Stimulated activated CD8-positive, alpha-beta memory T cell treated with anti-CD3 and anti-CD28 coated beads, Interleukin-15, amount 100 ng/mL, for 48 hours (primary cell): ENCODE measurements at regions not wholly inside any gene's neighbourhood (a gene's known extent, or its start where the extent isn't known, plus 50 kb on each side); places are given as distances from the start of the nearest gene placed in this dataset.

Experiments used
- DNase-seq, 2 donors: peaks; one replicate each; pipeline ENCODE4 v3.0.0-alpha.2; 2020; ENCODE audit warnings: low read depth in 2 of 2

DNA sequence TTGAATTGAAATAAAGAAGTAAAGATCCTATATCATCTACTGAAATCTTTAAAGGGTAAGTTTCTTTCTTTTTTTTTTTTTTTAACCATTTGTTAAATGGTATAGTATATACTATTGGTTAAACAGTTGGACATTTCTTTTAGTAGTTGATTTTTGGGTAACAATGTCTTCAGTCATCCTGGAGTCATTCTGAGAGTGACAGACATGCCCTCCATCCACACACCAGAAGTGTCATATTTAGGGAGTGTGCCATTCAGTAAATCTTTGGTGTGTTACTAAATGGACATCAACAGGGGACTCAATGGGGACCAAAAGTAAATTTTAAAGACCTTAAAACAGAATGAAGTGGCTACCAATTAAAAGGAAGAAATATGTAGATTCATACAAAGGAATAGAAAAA lies 50.8 kb upstream of the SLC39A10 start:
- no peak for DNase-seq

DNA sequence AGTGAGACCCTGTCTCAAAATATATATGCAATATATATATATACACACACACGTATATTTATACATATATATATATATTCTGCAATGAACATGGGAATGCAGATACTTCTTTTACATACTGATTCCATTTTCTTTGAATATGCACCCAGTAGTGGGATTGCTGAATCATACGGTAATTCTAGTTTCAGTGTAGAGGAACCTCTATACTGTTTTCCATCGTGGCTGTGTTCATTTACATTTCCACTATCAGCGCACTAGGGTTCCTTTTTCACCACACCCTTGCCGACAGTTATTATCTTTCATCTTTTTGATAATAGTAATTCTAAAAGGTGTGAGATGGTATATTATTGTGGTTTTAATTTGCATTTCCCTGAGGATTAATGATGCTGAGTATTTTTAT lies 52.3 kb upstream of the SLC39A10 start:
- DNase-seq: no peak

DNA sequence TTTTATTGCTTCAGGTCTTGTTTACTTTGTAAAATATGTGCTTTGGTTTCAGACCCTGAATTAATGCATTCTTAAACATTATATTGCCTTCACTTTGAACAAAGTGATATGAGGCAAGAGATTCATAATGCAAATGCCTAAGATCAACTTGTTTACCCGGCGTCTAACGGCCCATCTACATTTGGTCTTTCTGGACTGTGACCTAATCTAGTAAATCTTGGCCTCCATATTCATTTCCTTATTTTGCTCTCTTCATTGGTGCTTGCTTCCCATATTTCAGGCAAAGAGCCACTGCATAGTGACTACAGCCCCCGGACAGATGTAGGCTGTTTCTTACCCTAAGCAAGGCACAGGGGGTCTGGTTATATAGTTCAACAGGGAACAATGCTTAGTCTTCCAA lies 53.0 kb upstream of the SLC39A10 start:
- DNase-seq: no peak

DNA sequence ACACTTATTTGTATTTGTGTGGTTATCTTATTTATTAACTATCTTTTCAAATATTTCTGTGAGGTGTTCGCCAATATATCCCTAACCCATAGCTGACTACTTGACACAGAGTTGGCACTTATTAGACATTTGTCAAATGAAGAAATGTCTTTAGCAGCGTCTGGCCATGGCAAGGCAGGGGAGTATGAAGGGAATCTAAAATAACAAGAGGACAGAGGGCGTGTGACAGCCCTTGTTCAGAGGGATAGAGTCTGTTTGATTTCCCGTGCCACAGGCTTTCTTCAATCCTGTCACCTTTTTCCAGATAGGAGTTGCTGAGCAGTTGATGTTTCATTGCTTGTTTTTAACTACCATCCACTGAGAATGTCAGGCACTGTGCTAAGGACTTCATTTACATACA lies 53.6 kb upstream of the SLC39A10 start:
- DNase-seq: no peak

DNA sequence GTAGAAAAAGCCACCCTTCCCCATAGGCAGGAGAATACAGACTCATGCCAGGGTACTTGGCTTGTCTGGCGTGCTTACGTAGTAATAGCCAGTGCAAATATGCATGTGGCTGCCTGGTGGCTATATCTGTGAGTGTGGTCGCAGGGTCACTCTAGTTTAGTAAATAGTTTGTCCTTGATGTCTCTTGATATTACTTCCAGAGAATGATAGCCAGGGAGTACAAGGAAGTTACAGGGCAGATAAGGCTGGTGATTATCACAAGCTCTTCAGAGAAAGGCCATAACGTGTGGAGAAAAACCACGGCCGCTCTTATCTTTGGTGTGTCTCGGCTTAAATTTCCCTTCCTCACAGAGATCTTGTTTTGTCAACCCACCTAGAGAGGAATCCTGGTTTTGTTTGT lies 54.3 kb upstream of the SLC39A10 start:
- DNase-seq: no peak

DNA sequence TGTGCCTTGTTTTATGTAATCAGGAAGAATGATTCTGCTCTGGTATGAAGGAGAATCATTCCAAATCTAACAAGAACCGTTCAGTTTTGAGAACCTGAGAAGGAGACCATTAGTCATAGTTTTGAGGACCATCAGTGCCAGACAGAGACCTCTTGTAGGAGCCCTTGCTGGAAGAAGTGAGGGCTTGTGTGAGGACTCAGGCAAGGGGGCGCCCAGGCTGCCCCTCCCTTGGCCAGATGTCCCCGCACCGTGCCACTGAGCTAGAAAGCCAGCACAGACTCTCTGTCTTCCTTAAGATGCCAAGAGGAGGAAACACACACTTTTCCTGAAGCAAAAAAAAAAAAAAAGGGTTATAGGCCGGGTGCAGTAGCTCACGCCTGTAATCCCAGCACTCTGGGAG lies 55.7 kb upstream of the SLC39A10 start:
- DNase-seq: no peak

DNA sequence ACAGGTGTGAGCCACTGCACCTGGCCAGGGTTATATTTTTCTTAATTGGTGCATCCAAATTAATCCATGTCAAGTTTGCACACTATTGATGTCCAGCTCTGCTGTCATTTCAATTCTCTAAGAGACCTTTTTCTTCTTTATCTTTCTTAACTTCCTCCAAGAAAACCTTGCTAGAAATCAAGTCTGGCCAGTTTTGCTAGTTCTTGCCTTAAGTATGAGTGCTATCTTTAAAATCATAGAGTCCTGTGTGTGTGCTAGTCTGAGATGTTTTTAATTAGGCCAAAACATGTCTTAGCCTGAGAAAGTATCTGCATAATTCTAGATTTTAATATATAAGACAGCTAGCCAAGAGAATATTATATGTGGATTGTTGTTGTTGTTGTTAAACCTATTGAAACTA lies 56.2 kb upstream of the SLC39A10 start:
- DNase-seq: no peak

DNA sequence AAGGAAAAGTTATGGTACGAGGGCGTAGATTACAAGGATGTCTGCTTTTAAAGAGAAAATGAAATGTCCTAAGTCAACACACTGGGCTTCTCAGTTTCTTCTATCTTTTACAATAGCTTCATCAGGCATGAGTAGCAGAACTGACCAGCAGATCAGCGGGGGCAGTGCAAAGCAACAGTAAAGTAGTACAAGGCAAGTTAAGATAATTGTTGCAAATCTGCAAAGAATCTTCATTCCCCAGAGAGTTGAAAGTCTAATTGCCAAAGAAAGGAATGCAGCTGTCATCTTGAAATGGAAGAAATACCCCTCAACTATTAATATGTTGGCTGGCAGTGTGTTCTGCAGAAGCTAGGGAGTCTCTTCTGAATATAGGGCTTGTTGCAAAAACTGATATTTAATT lies 60.2 kb upstream of the SLC39A10 start:
- no peak for DNase-seq

DNA sequence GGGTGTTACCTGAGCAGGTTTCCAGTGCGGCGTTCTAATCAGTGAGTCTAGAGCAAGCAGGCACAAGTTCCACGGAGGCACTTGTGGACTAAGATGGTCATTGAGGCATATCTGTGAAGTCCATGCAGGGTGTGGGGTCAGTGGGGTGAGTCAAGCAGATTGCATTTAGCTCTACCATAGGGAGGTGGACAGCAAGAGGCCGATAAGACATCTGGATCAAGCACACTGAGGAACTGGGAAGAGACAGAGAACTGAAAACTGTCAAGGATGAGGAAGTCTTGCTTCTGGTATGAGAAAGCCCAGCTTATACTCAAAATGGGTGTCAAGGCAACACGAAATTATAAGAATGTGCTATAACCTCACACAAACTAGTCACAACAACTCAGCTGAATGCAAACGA lies 61.2 kb upstream of the SLC39A10 start:
- no peak for DNase-seq

DNA sequence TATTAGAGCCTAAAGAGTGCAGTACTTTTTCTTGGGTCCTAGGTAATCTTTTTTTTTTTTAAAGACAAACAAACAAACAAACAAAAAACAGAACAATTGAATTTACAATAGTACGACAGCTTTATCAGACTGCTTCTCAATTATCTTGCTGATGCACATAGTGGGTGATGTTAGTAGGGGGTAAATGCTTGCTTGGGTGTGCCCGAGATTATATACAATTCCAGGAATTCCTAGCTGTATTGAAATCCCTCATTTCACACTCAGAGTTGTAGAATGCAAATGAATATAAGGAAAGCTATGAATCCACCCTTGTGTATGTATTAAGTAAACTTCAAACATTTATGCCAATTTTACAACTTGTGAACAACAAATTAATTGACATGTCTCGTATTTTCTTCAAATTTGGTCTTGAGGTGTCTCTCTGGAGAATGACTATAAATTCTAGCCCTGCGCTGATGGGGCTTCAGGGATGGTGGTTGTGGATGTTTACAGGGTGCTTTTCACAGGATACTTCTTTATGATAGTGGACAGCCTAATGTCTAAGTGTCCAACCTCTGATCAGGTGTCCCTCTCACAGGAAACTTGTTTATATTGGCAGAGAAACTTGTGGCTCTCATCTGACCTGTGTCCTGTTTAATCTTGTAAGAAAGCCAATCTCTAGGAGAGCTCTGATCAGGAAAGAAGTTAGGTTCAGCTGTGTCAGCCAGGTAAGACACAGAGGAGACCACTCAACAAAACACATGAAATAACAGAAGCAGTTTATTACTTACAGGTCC lies 61.9 kb upstream of the SLC39A10 start:
- no peak for DNase-seq

DNA sequence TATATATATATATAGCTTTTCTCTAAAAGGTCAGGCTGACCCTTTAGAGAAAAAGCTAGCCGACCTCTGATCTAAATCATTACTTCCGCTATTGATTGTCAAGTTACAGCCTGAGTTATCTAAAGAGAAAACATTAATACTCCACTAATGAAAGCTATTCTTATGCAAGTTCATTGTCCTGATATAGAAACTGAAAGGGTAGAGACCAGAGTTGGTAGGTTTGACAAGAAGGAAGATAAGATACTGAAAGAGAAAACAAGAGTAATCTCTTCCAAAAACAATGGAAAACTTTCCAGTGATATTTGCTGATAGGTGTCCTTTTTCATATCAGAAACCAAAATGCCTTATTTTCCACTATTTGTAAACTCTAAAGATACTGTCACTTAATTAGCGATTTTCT lies 62.8 kb upstream of the SLC39A10 start:
- DNase-seq: no peak

DNA sequence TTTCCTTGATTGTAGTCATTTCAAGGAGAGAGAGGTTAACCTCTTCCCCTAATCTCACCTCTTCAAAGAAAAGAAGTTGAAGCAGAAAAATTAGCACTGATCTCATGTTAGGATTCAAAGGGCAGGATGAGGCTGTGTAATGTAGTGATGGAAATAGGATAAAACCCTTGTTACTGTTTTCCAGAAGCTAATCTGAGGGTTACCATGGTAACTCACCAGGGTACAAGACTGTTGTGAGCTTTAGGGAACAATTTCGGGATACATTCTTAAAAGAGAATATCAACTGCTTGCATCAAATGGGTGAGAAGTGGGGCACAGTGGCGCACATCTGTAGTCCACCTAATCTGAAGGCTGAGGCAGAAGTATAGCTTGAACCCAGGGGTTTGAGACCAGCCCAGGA lies 64.9 kb upstream of the SLC39A10 start:
- no peak for DNase-seq

DNA sequence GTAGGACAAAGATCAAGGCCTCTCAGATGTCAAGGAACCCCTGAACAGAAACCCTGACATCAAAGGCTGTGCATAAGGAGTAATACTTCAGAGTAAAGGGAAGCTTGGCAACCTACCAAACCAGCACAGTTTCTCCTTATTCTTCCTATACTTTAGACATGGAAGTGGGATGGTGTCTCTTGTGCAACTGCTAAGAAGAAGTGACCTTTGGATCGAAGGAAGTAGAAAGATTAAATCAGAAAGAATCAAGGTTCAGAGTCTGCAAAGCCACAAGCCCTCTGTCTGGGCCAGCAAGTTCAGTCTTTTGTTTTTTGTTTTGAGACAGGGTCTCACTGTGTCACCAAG lies 66.2 kb upstream of the SLC39A10 start:
- no peak for DNase-seq

DNA sequence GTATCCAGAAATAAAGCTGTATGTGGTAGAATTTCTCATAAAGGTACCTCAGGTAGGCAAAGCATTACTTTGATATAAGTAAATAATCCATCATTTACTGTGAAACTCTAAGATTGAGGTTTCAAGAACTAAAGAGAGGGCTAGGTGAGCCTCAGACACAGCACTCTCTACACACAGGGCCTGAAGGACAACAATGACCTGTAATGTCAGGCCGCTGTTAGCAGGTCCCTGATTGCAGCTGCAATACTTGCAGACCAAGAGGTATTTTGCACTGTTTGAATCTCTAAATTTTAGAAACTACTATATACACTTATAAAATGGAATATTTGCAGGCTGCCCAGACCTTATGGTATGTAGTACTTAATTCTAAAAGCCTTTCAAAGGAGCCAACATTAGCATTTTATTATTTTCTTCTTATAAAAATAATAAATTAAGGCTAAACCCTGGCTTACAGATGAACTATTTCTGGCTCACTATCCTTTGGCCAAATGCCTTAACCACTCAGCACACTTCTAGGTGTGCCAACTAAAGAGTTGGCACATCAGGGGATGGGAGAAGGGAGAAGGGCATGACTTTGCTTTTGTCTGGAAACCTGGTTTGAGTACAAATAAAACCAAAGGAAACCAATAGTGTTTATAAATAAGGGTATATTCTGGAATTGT lies 66.7 kb upstream of the SLC39A10 start:
- DNase-seq: no peak

DNA sequence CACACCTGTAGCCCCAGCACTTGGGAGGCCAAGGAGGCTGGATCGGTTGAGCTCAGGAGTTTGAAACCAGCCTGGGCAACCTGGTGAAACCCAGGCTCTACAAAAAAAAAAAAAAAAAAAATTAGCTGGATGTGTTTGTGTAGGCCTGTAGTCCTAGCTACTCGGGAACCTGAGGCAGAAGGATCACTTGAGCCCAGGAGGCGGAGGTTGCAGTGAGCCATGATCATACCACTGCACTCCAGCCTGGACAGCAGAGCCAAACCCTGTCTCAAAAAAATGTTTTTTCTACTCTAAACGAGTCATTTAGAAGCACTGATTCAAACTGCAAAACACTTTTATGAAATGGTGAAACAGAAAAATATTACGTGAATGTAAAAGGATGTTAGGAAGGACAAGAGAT lies 69.1 kb upstream of the SLC39A10 start:
- DNase-seq: no peak

DNA sequence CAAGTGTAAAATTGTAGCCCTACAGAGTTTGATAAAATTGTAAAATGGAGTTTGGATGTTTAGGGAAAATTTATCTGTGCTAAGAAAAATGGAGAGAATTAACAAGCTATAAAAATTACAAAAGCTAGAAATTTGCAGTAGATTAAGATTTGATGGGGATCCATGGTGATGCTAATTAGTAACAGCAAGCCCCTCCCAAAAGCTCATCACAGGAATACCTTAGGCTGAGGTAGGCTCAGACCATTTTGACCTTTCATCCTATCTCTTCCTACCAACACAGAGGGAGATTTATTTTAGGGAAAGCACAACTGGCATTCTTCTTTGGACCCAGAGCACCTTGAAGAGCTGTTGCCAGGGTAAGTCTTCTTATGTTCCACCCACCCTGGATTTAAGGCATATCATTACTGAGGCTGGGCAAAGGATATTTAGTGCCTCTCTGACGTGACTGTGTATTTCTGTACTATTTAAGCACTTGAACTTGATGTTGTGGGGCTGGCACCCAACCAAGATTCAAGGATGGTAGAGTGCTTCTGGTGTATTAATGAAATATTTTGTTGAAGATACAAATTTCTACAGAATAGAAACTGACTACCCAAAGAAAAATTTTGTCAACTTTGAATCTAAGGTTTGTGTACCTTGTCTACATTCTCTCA lies 70.8 kb upstream of the SLC39A10 start:
- DNase-seq: no peak

DNA sequence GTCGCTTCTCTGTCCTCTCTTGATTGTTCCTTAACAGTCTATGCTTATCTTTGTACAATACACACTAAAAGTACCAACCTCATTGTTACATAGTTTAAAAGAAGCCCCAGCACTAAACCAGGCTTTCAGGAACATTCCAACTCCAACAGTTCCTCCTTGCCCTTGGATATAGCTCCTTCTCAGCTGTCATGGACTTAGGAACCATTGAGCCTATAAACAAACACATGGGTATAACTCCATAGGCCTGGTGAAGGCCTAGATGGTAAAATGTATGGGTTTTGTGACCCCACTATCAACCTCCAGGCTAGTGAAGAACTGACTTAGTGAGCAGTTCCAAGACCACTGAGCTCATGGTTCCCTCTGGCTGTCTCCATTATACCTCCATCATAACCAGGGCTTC lies 74.8 kb upstream of the SLC39A10 start:
- no peak for DNase-seq

DNA sequence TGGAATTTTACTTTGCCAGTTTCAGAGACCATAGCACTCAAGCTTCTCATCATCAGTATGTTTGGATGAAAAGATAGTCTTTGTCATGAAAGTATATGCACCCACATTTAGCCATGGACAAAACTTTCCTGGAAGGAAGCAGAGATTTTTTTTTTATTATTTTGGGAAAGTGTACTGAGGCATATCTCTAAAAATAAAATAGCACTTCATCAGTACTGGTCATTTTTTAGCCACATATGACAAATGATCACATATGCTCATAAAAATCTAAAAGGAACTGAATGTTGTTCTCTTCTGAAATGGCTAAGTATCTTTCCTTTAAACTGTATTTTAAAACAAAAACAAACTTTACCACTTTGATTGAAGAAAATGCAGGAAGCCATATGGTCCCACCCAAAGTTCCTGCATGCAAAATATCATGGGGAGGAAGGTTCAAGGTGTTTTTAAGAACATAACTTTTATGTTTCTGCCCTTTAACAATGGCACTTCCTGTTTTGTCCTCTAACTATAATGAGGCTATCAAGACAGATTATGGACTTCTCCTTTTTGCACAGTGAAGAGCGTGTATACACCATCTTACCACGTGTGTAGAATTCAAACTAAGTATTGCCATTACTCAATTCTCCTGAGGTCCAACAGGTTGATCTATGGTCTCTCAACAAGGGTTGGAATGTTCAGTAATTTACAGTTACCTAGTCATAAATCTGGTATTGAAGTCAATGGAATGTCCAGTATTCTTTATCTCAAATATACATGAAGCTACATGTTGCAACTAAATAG lies 77.1 kb upstream of the SLC39A10 start:
- DNase-seq: no peak

DNA sequence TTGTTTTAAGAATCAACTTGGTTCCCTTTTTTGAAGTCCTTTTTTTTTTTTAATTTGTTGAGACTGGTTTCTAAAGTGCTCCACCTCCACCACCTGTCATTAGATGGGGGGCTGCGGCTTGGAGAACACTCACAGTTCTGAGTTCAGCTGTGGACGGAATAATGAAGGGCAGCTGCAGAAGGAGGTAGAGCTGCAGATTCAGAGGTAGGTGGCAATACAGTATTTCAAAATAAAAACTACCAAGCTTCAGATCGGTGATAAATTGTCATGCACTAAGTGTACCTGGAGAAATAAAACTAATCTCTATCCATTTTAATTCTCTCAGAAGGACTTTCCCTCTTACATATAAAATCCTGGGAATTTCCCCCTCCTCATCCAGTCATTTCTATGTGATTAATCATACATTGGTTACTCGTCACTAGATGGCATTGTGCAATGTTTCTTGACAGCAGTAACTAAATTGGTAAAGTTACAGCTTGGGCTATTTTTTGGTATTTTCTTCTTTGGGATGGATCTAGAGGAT lies 81.1 kb upstream of the SLC39A10 start:
- DNase-seq: peak in 1 of 2 donors; percentile 12

DNA sequence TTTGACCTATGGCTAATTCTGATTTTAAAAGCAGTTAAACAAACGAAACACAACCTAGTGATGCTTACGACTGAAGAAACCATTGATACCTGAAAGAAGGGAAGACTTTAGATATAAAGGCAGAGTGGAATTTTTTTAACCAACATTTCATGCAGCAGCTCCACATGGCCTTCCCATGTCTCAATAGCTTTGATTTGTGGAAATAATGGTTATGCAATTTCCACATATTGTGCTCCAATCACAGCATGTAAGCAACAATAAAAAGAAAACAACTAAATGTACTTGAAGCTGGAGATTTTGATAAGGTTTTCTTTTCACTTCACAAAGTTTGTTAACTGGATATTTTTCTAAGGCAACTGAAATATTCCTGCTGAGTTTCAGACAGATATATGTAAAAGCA lies 82.0 kb upstream of the SLC39A10 start:
- DNase-seq: no peak

DNA sequence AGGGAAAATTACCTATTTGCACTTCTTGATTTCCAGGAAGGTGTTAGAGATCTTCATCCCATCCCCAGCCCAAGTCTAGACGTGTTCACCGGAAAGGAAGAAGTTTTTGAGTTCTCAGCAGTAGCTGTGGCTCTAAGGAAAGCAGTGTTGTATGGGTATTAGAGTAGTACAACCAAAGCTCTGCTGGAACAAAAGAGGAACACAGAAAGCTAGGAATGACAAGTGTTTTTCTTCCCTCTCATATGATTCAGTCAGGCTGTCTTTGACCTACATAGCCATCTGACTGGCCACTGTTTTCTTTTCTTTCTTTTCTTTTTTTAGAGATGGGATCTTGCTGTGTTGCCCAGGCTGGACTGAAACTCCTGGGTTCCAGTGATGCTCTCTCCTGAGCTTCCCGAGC lies 82.7 kb upstream of the SLC39A10 start:
- no peak for DNase-seq
